HCT116 (cell line): ENCODE measurements at regions not wholly inside any gene's neighbourhood (a gene's known extent, or its start where the extent isn't known, plus 50 kb on each side); places are given as distances from the start of the nearest gene placed in this dataset.

Source experiments
- CEBPB ChIP-seq: IDR thresholded peaks from 2 replicates; pipeline ENCODE4 v1.6.1; 2012; ENCODE audit warnings: low read depth
- CTCF ChIP-seq, 3 experiments: fragments of 200-600 bp in 1 of 3; sonication (generic) in 1 of 3; IDR thresholded peaks in 2 of 3; conservative IDR thresholded peaks in 1 of 3; 2 replicates each; pipeline ENCODE4 v1.5.1; 2012 to 2017; ENCODE audit warnings: low read depth in 2 of 3, low read length in 2 of 3, antibody characterized with exemption in 1 of 3, borderline replicate concordance in 1 of 3, control low read depth in 1 of 3, mild to moderate bottlenecking in 1 of 3, mixed read lengths in 1 of 3, mixed run types in 1 of 3, moderate library complexity in 1 of 3; ENCODE audit not compliant: insufficient read depth in 1 of 3
- EZH2 ChIP-seq: fragments of 200-600 bp; sonication (generic); IDR thresholded peaks from 2 replicates; pipeline ENCODE4 v1.6.1; 2017; ENCODE audit warnings: antibody characterized with exemption, mixed run types
- MAX ChIP-seq: IDR thresholded peaks from 2 replicates; pipeline ENCODE4 v1.6.1; 2012
- POLR2A ChIP-seq: IDR thresholded peaks from 2 replicates; pipeline ENCODE4 v1.7.0; 2011; ENCODE audit warnings: borderline replicate concordance; ENCODE audit not compliant: insufficient read depth, insufficient read length; ENCODE audit errors: extremely low read depth
- POLR2AphosphoS5 ChIP-seq: IDR thresholded peaks from 2 replicates; pipeline ENCODE4 v1.6.1; 2011; ENCODE audit warnings: mild to moderate bottlenecking, low read depth, low read length, moderate library complexity
- RAD21 ChIP-seq: IDR thresholded peaks from 2 replicates; pipeline ENCODE4 v1.6.1; 2012; ENCODE audit warnings: low read depth, mild to moderate bottlenecking
- REST ChIP-seq: IDR thresholded peaks from 2 replicates; pipeline ENCODE4 v1.6.1; 2012; ENCODE audit warnings: low read depth
- SIN3A ChIP-seq: IDR thresholded peaks from 2 replicates; pipeline ENCODE4 v1.6.1; 2012; ENCODE audit warnings: low read depth
- SP1 ChIP-seq: IDR thresholded peaks from 2 replicates; pipeline ENCODE4 v1.6.1; 2012; ENCODE audit warnings: low read depth
- YY1 ChIP-seq: IDR thresholded peaks from 2 replicates; pipeline ENCODE4 v1.6.1; 2011; ENCODE audit warnings: low read length, low read depth, moderate library complexity, mild to moderate bottlenecking; ENCODE audit not compliant: insufficient replicate concordance; ENCODE audit errors: extremely low read depth

- TF ChIP-seq CEBPB (no peak), CTCF (IDR thresholded peaks at IDR 0.05 in 2 of 3, conservative IDR thresholded peaks at IDR 0.05 in 1 of 3; ENCODE audit: borderline replicate concordance in 1 of 3, insufficient read depth in 1 of 3, low read depth in 2 of 3, low read length in 2 of 3) (no peak), REST (no peak), POLR2AphosphoS5 (no peak), EZH2 (no peak), POLR2A (no peak), MAX (no peak), YY1 (no peak), SP1 (no peak), SIN3A (no peak), RAD21 (no peak)
Measured at GRCh38 chr2:18154259-18154658, 275.8 kb downstream of the KCNS3 start.
